NOMO-1 treated with dmso at 0.1 percent for 144 hours (cell line): ENCODE measurements at regions not wholly inside any gene's neighbourhood (a gene's known extent, or its start where the extent isn't known, plus 50 kb on each side); places are given as distances from the start of the nearest gene placed in this dataset.

ENCODE experiments used
- DNase-seq: peaks from one replicate; lab custom pipeline; 2025; ENCODE audit not compliant: unreplicated experiment; lab: John Stamatoyannopoulos, UW

DNA sequence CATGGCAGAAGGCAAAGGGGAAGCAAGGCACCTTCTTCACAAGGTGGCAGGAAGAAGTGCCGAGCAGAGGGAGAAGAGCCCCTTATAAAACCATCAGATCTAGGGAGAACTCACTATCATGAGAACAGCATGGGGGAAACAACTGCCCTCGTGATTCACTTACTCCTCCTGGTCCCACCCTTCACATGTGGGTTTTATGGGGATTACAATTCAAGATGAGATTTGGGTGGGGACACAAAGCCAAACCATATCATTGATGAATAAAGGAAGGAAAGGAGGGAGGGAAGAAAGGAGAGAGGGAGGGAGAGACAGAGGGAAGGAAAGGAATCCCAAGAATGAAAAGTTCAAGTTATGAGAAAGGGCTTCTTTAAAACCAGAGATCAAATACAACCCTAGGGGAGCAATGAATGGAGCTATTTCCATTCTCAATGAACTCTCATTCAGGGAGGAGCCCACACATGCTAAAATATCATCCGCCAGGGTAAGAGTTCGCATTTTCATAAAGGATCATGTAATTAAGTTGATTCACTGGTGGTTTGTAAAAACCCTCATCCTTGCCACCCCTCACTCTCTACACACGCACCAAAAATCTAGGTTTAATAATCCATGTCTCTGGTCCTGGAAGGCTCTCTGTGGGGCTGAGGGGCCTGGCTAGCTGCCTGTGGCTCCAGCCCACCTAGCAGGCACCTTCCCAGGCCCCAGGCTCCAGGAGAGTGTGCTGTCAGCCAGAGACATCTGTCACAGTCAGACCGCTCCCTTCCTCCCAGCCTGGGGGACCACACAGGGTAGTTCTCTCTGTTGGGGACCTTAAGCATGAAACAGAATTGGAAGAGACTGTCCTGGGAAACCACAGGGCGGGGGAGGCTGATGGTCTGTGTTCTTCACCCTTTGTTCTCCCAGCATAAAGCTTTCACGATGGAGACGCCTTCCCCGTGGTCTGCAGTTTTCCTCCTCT lies 94.0 kb downstream of the CCDC185 start:
- no peak for DNase-seq

- DNase-seq: no peak
These were observed 94.7 kb downstream of the CCDC185 start for GRCh38 chr1:223487887-223488259.

- DNase-seq: no peak
These were observed 96.2 kb downstream of the CCDC185 start for GRCh38 chr1:223489439-223489838.

GRCh38 chr1:223490256-223490655 lies 97.0 kb downstream of the CCDC185 start:
- no peak for DNase-seq
